ENCODE measurements at regions not wholly inside any gene's neighbourhood (a gene's known extent, or its start where the extent isn't known, plus 50 kb on each side); places are given as distances from the start of the nearest gene placed in this dataset.

GRCh38 chr13:94914895-94915294, 202.6 kb upstream of the SOX21 start:
- no peak overlapping the region for H3K4me3 ChIP-seq (ENCODE audit: insufficient read depth, low read depth, low read length)
- H3K4me1 ChIP-seq (ENCODE audit: control insufficient read depth, insufficient read depth, low read length), result peaks cover 2% of the 10 kb centered on the region
- H3K27me3 ChIP-seq (ENCODE audit: control insufficient read depth, insufficient read depth, low read length, poor library complexity, severe bottlenecking), result no peaks in the 10 kb centered on the region
- 80 to 94% methylated on average over 1 of the region's 1 CpG for WGBS, 2 experiments
- H3K9me3 ChIP-seq (ENCODE audit: control insufficient read depth, low read length), result no peaks in the 10 kb centered on the region
- no peaks in the 10 kb centered on the region for H3K36me3 ChIP-seq (ENCODE audit: control insufficient read depth, insufficient read depth, low read length)
- no peak overlapping the region for H3K27ac ChIP-seq (ENCODE audit: insufficient read depth, low read depth, low read length, poor library complexity, severe bottlenecking)

DNA sequence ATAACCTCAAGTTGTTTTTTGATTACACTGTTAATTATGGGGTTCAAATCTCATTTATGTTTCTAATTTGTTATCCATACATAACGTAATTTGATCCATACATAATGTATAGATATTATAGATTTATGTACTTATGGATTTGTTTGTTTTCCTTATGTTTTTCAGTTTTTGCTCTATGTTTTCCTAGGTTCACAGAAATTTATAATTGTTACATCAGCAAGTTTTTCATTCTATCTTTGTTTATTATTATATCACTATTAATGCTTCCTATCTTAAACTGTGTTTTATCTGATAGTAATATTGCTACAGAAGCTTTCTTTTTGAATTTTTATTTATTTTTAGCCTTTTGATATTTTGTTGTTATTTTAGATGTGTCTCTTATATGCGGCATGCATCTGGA, 194.3 kb upstream of the SOX21 start:
- no peaks in the 10 kb centered on the region for H3K36me3 ChIP-seq (ENCODE audit: control insufficient read depth, insufficient read depth, low read length)
- no peaks in the 10 kb centered on the region for H3K27me3 ChIP-seq (ENCODE audit: control insufficient read depth, insufficient read depth, low read length, poor library complexity, severe bottlenecking)
- H3K27ac ChIP-seq (ENCODE audit: insufficient read depth, low read depth, low read length, poor library complexity, severe bottlenecking), result no peak overlapping the region
- no peaks in the 10 kb centered on the region for H3K4me1 ChIP-seq (ENCODE audit: control insufficient read depth, insufficient read depth, low read length)
- no peaks in the 10 kb centered on the region for H3K9me3 ChIP-seq (ENCODE audit: control insufficient read depth, low read length)
- WGBS, 2 experiments, result no CpG with 5 or more reads among the region's 2 CpGs
- no peak overlapping the region for H3K4me3 ChIP-seq (ENCODE audit: insufficient read depth, low read depth, low read length)

GRCh38 chr13:94902722-94903407, 190.5 kb upstream of the SOX21 start:
- H3K9me3 ChIP-seq (ENCODE audit: control insufficient read depth, low read length), result no peaks in the 10 kb centered on the region
- no peak overlapping the region for H3K27ac ChIP-seq (ENCODE audit: insufficient read depth, low read depth, low read length, poor library complexity, severe bottlenecking)
- H3K36me3 ChIP-seq (ENCODE audit: control insufficient read depth, insufficient read depth, low read length), result no peaks in the 10 kb centered on the region
- H3K27me3 ChIP-seq (ENCODE audit: control insufficient read depth, insufficient read depth, low read length, poor library complexity, severe bottlenecking), result no peaks in the 10 kb centered on the region
- WGBS, 2 experiments, result 88 to 93% methylated on average over 4 of the region's 4 CpGs
- H3K4me3 ChIP-seq (ENCODE audit: insufficient read depth, low read depth, low read length), result no peak overlapping the region
- H3K4me1 ChIP-seq (ENCODE audit: control insufficient read depth, insufficient read depth, low read length), result no peaks in the 10 kb centered on the region

- Histone ChIP-seq H3K4me1 (ENCODE audit: control insufficient read depth, insufficient read depth, low read length) (no peaks in the 10 kb centered on the region), H3K27ac (ENCODE audit: insufficient read depth, low read depth, low read length, poor library complexity, severe bottlenecking) (no peak overlapping the region), H3K27me3 (ENCODE audit: control insufficient read depth, insufficient read depth, low read length, poor library complexity, severe bottlenecking) (no peaks in the 10 kb centered on the region), H3K9me3 (ENCODE audit: control insufficient read depth, low read length) (no peaks in the 10 kb centered on the region), H3K4me3 (ENCODE audit: insufficient read depth, low read depth, low read length) (no peak overlapping the region), H3K36me3 (ENCODE audit: control insufficient read depth, insufficient read depth, low read length) (no peaks in the 10 kb centered on the region)
- WGBS, 2 experiments, result 92 to 94% methylated on average over 3 of the region's 3 CpGs
Measured at GRCh38 chr13:94901070-94901469, 188.7 kb upstream of the SOX21 start.

GRCh38 chr13:94896719-94897317, 184.5 kb upstream of the SOX21 start:
- Histone ChIP-seq H3K4me3 (ENCODE audit: insufficient read depth, low read depth, low read length) (no peak overlapping the region), H3K27ac (ENCODE audit: insufficient read depth, low read depth, low read length, poor library complexity, severe bottlenecking) (no peak overlapping the region), H3K4me1 (ENCODE audit: control insufficient read depth, insufficient read depth, low read length) (no peaks in the 10 kb centered on the region), H3K36me3 (ENCODE audit: control insufficient read depth, insufficient read depth, low read length) (no peaks in the 10 kb centered on the region), H3K9me3 (ENCODE audit: control insufficient read depth, low read length) (no peaks in the 10 kb centered on the region), H3K27me3 (ENCODE audit: control insufficient read depth, insufficient read depth, low read length, poor library complexity, severe bottlenecking) (no peaks in the 10 kb centered on the region)
- 92 to 100% methylated on average over 2 to 5 of the region's 5 CpGs for WGBS, 2 experiments

GRCh38 chr13:94896238-94896637, 183.9 kb upstream of the SOX21 start:
- Histone ChIP-seq H3K4me3 (ENCODE audit: insufficient read depth, low read depth, low read length) (no peak overlapping the region), H3K4me1 (ENCODE audit: control insufficient read depth, insufficient read depth, low read length) (no peaks in the 10 kb centered on the region), H3K9me3 (ENCODE audit: control insufficient read depth, low read length) (no peaks in the 10 kb centered on the region), H3K27ac (ENCODE audit: insufficient read depth, low read depth, low read length, poor library complexity, severe bottlenecking) (no peak overlapping the region), H3K27me3 (ENCODE audit: control insufficient read depth, insufficient read depth, low read length, poor library complexity, severe bottlenecking) (no peaks in the 10 kb centered on the region), H3K36me3 (ENCODE audit: control insufficient read depth, insufficient read depth, low read length) (no peaks in the 10 kb centered on the region)
- WGBS, 2 experiments, result 89 to 91% methylated on average over 2 of the region's 2 CpGs

- Histone ChIP-seq H3K4me1 (ENCODE audit: control insufficient read depth, insufficient read depth, low read length) (peaks cover 1% of the 10 kb centered on the region), H3K27me3 (ENCODE audit: control insufficient read depth, insufficient read depth, low read length, poor library complexity, severe bottlenecking) (no peaks in the 10 kb centered on the region), H3K4me3 (ENCODE audit: insufficient read depth, low read depth, low read length) (no peak overlapping the region), H3K36me3 (ENCODE audit: control insufficient read depth, insufficient read depth, low read length) (no peaks in the 10 kb centered on the region), H3K27ac (ENCODE audit: insufficient read depth, low read depth, low read length, poor library complexity, severe bottlenecking) (no peak overlapping the region), H3K9me3 (ENCODE audit: control insufficient read depth, low read length) (no peaks in the 10 kb centered on the region)
- WGBS, 2 experiments, result 59% methylated on average over 2 of the region's 2 CpGs; no CpG with 5 or more reads in 1 of the 2 experiments
Measured at GRCh38 chr13:94886191-94886590, 173.8 kb upstream of the SOX21 start.

DNA sequence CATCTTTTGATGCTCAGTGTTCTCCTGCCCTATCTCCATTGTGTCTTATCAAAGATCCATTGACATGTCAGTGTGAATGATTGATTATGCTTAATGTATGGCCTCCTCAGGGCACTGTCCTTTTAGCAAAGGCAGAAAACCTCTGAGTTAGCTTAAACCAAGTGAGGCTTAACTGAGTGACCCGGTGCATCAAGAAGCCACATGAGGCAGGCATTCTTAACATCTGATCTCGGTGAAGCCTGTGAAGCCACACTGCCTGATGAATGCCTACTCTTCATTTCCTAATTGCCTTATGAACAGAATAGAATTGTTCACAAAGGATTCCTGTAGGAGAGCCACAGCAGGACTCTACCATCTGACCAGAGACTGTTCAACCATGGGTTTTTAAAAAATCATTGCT, 168.1 kb upstream of the SOX21 start:
- Histone ChIP-seq H3K36me3 (ENCODE audit: control insufficient read depth, insufficient read depth, low read length) (no peaks in the 10 kb centered on the region), H3K27me3 (ENCODE audit: control insufficient read depth, insufficient read depth, low read length, poor library complexity, severe bottlenecking) (no peaks in the 10 kb centered on the region), H3K4me1 (ENCODE audit: control insufficient read depth, insufficient read depth, low read length) (peaks cover 11% of the 10 kb centered on the region), H3K9me3 (ENCODE audit: control insufficient read depth, low read length) (no peaks in the 10 kb centered on the region), H3K27ac (ENCODE audit: insufficient read depth, low read depth, low read length, poor library complexity, severe bottlenecking) (peak overlapping the region; percentile 44), H3K4me3 (ENCODE audit: insufficient read depth, low read depth, low read length) (no peak overlapping the region)
- 47 to 50% methylated on average over 2 of the region's 2 CpGs for WGBS, 2 experiments

GRCh38 chr13:94878602-94879165, 166.3 kb upstream of the SOX21 start:
- H3K4me1 ChIP-seq (ENCODE audit: control insufficient read depth, insufficient read depth, low read length), result peaks cover 11% of the 10 kb centered on the region
- no peak overlapping the region for H3K4me3 ChIP-seq (ENCODE audit: insufficient read depth, low read depth, low read length)
- H3K36me3 ChIP-seq (ENCODE audit: control insufficient read depth, insufficient read depth, low read length), result no peaks in the 10 kb centered on the region
- no peaks in the 10 kb centered on the region for H3K27me3 ChIP-seq (ENCODE audit: control insufficient read depth, insufficient read depth, low read length, poor library complexity, severe bottlenecking)
- WGBS, 2 experiments, result 88 to 94% methylated on average over 7 of the region's 7 CpGs
- H3K9me3 ChIP-seq (ENCODE audit: control insufficient read depth, low read length), result no peaks in the 10 kb centered on the region
- H3K27ac ChIP-seq (ENCODE audit: insufficient read depth, low read depth, low read length, poor library complexity, severe bottlenecking), result no peak overlapping the region

DNA sequence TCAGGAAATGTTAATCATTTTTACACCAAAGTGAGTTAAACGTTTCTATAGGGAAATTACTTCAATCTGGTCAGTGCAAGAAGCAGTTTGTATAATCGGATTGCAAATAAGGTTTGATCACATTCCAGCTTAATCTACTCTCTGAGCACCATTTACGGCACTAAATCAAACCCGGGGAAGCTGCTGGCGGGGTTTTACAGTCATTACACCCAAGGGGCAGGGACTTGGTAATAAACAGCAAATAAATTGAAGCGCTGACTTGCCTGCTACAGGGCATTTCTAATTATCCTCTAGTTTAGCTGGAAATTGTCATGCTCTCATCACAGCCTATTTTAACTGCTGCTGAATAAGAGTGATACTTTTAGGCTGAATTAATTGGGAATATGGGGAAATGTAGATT, 152.1 kb upstream of the SOX21 start:
- Histone ChIP-seq H3K27ac (ENCODE audit: insufficient read depth, low read depth, low read length, poor library complexity, severe bottlenecking) (no peak overlapping the region), H3K27me3 (ENCODE audit: control insufficient read depth, insufficient read depth, low read length, poor library complexity, severe bottlenecking) (no peaks in the 10 kb centered on the region), H3K9me3 (ENCODE audit: control insufficient read depth, low read length) (no peaks in the 10 kb centered on the region), H3K4me3 (ENCODE audit: insufficient read depth, low read depth, low read length) (no peak overlapping the region), H3K36me3 (ENCODE audit: control insufficient read depth, insufficient read depth, low read length) (no peaks in the 10 kb centered on the region), H3K4me1 (ENCODE audit: control insufficient read depth, insufficient read depth, low read length) (no peaks in the 10 kb centered on the region)
- WGBS, 2 experiments, result 94 to 95% methylated on average over 6 of the region's 6 CpGs
